Adipocyte (in vitro differentiated cells): ENCODE measurements at regions not wholly inside any gene's neighbourhood (a gene's known extent, or its start where the extent isn't known, plus 50 kb on each side); places are given as distances from the start of the nearest gene placed in this dataset.

Experiments used
- DNase-seq: peaks from one replicate; pipeline ENCODE4 v3.0.0-alpha.2; 2015; ENCODE audit warnings: low read depth
- H3K27me3 ChIP-seq: replicated peaks from 2 replicates; pipeline ENCODE4 v1.7.0; 2013; ENCODE audit warnings: mild to moderate bottlenecking, low read length, moderate library complexity; ENCODE audit not compliant: control insufficient read depth, insufficient read depth
- H3K36me3 ChIP-seq: 2 replicates; pipeline ENCODE4 v1.7.0; 2013; ENCODE audit warnings: low read length, mild to moderate bottlenecking, moderate library complexity; ENCODE audit not compliant: control insufficient read depth, insufficient read depth, severe bottlenecking
- H3K4me1 ChIP-seq: 2 replicates; pipeline ENCODE4 v1.7.0; 2013; ENCODE audit warnings: mild to moderate bottlenecking, low read length, moderate library complexity; ENCODE audit not compliant: control insufficient read depth, insufficient read depth
- H3K4me3 ChIP-seq: 2 replicates; pipeline ENCODE4 v1.7.0; 2013; ENCODE audit warnings: mild to moderate bottlenecking, low read length, moderate library complexity
- H3K9ac ChIP-seq: 2 replicates; pipeline ENCODE4 v1.7.0; 2013; ENCODE audit warnings: mild to moderate bottlenecking, low read length, moderate library complexity
- H3K9me3 ChIP-seq: 2 replicates; pipeline ENCODE4 v1.7.0; 2013; ENCODE audit warnings: mild to moderate bottlenecking, low read length, moderate library complexity; ENCODE audit not compliant: control insufficient read depth

DNA sequence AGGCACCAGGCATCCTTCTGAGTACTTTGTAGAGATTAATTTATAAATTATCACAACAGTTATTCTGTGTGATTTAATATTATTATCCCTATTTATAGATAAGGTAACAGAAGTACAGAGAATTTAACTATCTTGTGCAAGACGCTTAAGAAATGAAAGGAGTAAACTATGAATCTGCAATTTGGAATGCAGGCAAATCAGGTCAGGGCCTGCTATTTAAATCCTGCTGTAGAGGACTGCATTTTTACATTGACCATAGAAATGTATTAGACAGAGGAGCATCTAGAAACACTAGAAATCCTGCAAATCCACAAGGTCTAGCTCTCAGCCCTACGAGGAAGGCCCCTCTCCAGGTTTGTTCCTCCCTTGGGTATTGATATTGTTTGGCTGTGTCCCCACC, 336.2 kb downstream of the ETS1 start:
- H3K4me3 ChIP-seq, result no peak overlapping the region
- H3K9ac ChIP-seq, result no peak overlapping the region
- H3K27me3 ChIP-seq, result no peaks in the 10 kb centered on the region
- peak; percentile 77 for DNase-seq
- H3K4me1 ChIP-seq, result peaks cover 30% of the 10 kb centered on the region
- H3K9me3 ChIP-seq, result no peaks in the 10 kb centered on the region
- no peaks in the 10 kb centered on the region for H3K36me3 ChIP-seq

DNA sequence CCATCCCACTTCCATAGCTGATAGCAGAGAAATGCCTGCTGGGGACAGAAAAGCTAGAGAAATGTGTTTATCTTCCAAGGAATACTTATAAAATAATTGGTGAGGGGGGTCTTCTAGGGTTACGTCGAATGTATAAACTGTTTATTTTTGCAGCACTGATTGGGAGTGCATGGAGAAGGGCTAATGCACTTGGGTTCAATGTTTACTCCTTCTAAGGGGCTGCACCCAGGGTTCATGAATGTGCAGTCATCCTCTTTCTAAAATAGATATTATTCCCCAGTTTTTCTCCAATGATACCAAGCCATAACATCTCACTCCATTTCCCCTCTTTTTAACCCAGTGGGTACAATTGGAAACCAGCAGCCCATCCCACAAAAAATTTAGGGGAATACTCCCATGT, 336.9 kb downstream of the ETS1 start:
- no peaks in the 10 kb centered on the region for H3K9me3 ChIP-seq
- H3K27me3 ChIP-seq, result no peaks in the 10 kb centered on the region
- H3K4me3 ChIP-seq, result no peak overlapping the region
- H3K36me3 ChIP-seq, result no peaks in the 10 kb centered on the region
- no peak for DNase-seq
- peaks cover 36% of the 10 kb centered on the region for H3K4me1 ChIP-seq
- H3K9ac ChIP-seq, result no peak overlapping the region

DNA sequence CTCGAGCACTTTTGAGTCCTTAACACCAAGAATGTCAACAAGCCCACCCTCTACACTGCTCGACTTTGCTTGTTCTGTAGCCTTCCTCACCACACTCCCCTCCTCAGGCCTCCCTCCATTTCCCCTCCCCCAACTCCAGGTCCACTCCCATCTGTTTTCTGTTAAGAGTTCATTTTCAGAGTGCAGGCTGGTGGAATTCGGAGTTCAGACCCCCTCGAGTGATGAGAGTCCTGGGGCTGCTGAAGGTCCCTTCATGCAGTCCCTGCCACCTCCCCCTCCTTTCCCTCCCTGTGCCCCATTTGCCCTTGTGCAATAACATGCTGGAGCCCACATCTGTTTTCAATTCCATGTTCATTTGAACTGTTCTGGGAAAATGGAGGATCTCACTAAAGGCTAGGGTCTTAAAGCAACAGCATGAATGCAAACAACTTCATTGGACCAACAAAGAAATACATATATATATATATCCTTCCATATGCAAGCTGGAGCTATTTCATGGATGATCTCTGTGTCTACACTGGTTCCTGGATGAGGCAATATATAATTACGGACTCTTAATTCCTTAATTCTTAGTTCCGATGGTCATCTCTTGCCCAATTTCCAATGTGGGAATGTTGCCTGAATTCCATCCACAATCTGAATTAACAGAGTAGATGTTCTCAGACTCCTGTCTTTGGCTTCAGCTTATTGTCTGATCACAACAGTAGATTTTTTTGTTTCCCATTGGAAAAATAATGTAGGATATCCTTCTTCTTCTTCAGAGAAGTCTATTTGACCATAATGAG, 340.4 kb downstream of the ETS1 start:
- H3K36me3 ChIP-seq, result no peaks in the 10 kb centered on the region
- peaks cover 36% of the 10 kb centered on the region for H3K4me1 ChIP-seq
- peak; percentile 80 for DNase-seq

DNA sequence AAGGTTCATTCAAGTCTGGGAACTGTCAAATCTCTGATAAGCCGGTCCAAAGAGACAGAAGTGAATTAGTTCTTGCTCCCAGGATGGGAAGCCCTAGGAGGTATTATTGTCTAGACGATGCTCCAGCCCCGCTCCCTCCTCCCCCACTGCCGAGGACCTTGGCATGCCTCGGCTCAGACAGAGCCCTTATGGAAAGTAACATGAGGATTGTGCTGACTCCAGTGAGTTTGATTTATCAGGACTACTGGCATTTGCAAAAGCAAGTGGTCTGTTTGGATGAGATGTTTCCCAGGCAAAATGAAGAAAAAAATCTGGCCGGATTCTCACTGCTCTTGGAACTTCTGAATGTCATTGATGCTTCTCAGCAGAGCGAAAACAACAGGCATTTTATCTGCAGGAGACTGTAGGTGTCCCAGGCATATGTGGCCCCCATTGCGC, 341.0 kb downstream of the ETS1 start:
- H3K9ac ChIP-seq, result peak overlapping the region; percentile 79
- no peaks in the 10 kb centered on the region for H3K9me3 ChIP-seq
- H3K4me1 ChIP-seq, result peaks cover 30% of the 10 kb centered on the region
- peak; percentile 66 for DNase-seq
- H3K4me3 ChIP-seq, result peak overlapping the region; percentile 51
- no peaks in the 10 kb centered on the region for H3K36me3 ChIP-seq
- no peaks in the 10 kb centered on the region for H3K27me3 ChIP-seq

More for the DNA sequence above, 340.4 kb downstream of the ETS1 start:
- Histone ChIP-seq H3K27me3 (no peaks in the 10 kb centered on the region), H3K4me3 (peak overlapping the region; percentile 51), H3K9ac (peak overlapping the region; percentile 79), H3K9me3 (no peaks in the 10 kb centered on the region)

DNA sequence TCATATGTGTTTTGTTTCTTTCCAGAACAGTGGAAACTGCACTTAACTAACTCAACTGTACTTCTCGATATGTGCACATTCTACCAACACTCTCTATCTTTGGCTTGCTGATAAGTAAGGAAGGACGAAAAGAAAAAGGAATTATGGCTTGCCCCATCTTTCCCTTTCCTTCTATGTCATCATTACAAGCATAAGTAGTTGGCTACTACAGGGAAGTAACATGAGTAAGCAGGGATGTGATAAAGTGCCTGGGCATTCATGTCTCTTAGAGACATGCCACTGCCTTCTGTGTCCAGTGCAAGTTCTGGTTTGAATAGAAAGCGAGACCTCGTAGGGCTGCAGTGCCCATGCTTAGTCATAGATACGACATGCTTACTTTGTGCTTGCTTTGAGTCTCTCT, 342.5 kb downstream of the ETS1 start:
- Histone ChIP-seq H3K9ac (no peak overlapping the region), H3K27me3 (no peaks in the 10 kb centered on the region), H3K4me3 (no peak overlapping the region), H3K36me3 (no peaks in the 10 kb centered on the region), H3K9me3 (no peaks in the 10 kb centered on the region), H3K4me1 (peaks cover 33% of the 10 kb centered on the region)
- peak; percentile 8 for DNase-seq

DNA sequence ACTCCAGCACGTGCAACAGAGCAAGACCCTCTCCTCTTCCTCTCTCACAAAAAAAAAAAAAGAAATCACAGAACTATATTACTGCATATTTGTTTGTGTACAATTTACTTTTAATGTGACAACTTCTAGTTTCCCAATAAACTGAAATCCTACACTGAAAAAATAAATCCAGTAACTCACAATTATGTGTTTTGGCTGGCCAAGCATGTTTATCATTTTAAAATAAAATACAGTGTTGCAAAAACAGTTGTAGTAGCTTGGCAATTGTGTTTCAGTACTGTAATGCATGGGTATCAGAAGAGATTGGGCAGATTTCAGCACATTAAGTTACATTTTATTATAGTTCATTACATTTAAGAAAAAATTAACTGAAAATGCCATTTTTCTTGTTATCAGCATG, 344.9 kb downstream of the ETS1 start:
- Histone ChIP-seq H3K36me3 (no peaks in the 10 kb centered on the region), H3K9me3 (no peaks in the 10 kb centered on the region), H3K9ac (no peak overlapping the region), H3K27me3 (no peaks in the 10 kb centered on the region), H3K4me1 (peaks cover 30% of the 10 kb centered on the region), H3K4me3 (no peak overlapping the region)
- peak; percentile 24 for DNase-seq

DNA sequence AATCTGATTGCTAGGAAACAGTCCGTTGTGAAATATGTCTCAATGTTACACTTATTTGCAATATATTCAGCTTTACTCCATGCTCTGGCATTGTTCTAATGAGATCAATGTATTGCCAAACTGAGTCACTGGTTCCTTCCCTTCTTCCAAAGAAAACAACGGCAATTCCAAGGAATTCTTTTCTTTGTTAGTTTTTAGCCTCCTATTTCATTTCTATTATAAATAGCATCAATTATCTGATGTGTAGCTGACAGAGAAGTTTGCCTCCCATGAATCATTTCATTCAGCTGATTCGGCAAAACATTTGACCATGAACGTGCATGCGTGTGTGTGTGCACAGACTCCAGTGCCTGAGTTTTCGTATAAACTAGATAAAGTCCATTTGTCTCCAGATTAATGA, 346.8 kb downstream of the ETS1 start:
- H3K27me3 ChIP-seq, result no peaks in the 10 kb centered on the region
- no peaks in the 10 kb centered on the region for H3K36me3 ChIP-seq
- no peaks in the 10 kb centered on the region for H3K9me3 ChIP-seq
- peak overlapping the region; percentile 6 for H3K4me3 ChIP-seq
- DNase-seq, result peak; percentile 50
- H3K9ac ChIP-seq, result peak overlapping the region; percentile 79
- peaks cover 12% of the 10 kb centered on the region for H3K4me1 ChIP-seq

DNA sequence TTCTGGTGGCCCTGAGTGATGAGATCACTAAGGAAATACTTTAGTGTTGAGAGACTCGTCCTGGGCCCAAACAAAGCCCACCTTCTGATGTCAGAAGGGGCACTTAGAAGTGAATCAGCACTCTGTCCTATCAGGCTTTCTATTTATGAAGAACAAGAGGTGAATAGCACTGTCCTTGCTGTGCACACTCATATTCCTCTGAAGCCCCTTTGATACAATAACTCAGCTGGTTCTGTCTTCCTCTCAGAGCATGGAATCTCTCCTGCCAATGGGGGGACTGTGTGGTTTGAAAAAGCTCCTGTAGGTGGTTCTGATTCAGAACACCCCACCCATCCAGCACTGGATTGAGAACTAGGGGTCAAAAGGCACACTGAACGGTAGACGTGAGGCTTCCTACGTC, 348.1 kb downstream of the ETS1 start:
- DNase-seq, result no peak
- no peaks in the 10 kb centered on the region for H3K9me3 ChIP-seq
- no peak overlapping the region for H3K9ac ChIP-seq
- no peak overlapping the region for H3K4me3 ChIP-seq
- no peaks in the 10 kb centered on the region for H3K27me3 ChIP-seq
- H3K4me1 ChIP-seq, result peaks cover 12% of the 10 kb centered on the region
- H3K36me3 ChIP-seq, result no peaks in the 10 kb centered on the region

DNA sequence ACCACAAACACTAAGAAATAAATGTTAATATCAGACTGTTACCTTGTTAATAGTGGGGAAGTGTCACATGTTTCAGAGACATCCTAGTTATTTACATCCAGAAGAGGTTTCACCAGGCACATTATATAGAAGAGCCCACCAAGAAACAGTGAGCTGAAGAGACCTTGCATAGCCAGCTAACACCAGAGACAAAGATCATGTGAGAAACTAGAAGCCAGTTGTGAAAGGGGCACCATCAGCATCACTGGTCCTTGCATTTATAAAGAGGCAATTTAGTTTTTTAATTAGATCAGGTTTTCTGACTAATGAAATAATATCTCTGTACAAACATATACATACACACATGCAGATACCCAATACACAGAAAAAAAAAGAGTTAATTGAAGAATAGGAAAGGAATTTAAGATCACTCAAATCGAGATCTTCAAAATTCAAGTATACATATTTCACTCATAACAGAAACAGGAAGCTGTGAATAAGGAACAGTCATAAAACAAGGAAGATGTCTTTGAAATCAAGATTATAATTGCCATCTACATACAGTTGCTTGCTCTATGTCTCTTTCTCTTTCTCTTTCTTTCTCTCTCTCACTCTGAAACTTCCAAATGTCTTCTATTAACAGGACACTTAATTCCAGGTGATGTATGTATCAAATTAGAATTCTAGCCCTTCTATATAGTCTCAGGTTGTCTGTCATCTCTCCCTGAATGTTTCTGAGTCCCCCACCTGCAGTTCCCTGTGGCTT, 348.7 kb downstream of the ETS1 start:
- DNase-seq, result no peak
- H3K9me3 ChIP-seq, result no peaks in the 10 kb centered on the region
- H3K4me3 ChIP-seq, result no peak overlapping the region
- peaks cover 12% of the 10 kb centered on the region for H3K4me1 ChIP-seq
- no peaks in the 10 kb centered on the region for H3K36me3 ChIP-seq
- H3K9ac ChIP-seq, result no peak overlapping the region
- H3K27me3 ChIP-seq, result no peaks in the 10 kb centered on the region

DNA sequence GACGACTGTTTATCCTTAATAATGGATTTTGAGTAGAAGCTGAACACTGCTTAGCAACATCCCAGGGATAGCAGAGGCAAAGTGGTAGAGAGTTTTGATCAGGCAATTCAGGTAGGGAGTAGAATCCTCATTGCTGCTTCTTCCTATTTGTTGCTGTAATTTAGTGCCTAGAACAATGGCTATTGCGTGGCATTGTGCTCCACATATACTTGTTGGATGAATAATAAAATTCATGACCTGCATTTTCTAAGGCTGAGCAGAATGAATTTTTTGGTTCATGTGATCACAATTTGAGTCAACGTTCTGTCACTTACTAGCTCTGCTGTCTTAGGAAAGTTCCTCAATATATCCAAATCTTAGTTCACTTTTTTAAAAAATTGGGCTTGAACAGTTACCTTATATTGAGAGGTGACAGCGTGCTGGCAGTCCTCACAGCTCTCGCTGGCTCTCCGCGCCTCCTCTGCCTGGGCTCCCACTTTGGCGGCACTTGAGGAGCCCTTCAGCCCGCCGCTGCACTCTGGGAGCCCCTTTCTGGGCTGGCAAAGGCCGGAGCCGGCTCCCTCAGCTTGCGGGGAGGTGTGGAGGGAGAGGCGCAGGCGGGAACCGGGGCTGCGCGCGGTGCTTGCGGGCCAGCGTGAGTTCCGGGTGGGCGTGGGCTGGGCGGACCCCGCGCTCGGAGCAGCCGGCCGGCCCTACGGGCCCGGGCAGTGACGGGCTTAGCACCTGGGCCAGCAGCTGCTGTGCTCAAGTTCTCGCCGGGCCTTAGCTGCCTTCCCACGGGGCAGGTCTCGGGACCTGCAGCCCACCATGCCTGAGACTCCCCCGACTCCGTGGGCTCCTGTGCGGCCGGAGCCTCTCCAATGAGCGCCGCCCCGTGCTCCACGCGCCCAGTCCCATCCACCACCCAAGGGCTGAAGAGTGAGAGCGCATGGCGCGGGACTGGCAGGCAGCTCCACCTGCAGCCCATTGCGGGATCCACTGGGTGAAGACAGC, 350.6 kb downstream of the ETS1 start:
- no peak overlapping the region for H3K4me3 ChIP-seq
- H3K27me3 ChIP-seq, result no peaks in the 10 kb centered on the region
- no peak overlapping the region for H3K9ac ChIP-seq
- no peak for DNase-seq
- peaks cover 12% of the 10 kb centered on the region for H3K4me1 ChIP-seq
- no peaks in the 10 kb centered on the region for H3K9me3 ChIP-seq
- no peaks in the 10 kb centered on the region for H3K36me3 ChIP-seq

DNA sequence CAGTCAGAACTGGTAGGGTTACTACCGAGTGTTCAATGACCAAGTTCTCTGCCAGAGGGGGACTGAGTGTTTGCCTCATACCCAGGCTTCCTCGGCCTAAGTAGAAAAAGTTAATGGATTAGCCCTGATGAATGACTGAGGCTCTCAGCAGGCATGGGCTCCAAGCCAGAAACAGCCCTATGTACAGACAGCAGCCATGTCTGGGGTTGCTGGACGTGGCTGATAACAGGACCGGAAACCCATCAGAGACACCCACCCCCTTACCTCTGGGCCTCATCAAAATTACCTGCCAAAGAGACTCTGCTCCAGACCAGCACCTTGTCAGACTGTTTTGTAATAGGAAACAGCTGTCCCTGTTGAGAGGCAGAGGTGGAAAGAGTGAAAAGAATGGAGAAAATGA, 351.4 kb downstream of the ETS1 start:
- no peaks in the 10 kb centered on the region for H3K9me3 ChIP-seq
- H3K9ac ChIP-seq, result no peak overlapping the region
- no peaks in the 10 kb centered on the region for H3K36me3 ChIP-seq
- H3K4me3 ChIP-seq, result no peak overlapping the region
- DNase-seq, result no peak
- H3K4me1 ChIP-seq, result peaks cover 8% of the 10 kb centered on the region
- no peaks in the 10 kb centered on the region for H3K27me3 ChIP-seq
